Muscle of back (tissue), 3 donors: ENCODE measurements at regions not wholly inside any gene's neighbourhood (a gene's known extent, or its start where the extent isn't known, plus 50 kb on each side); places are given as distances from the start of the nearest gene placed in this dataset.

Experiments
- DNase-seq, 3 donors: peaks; one replicate each; pipeline versions ENCODE4 v3.0.0 to v3.0.0-alpha.2; 2013

DNA sequence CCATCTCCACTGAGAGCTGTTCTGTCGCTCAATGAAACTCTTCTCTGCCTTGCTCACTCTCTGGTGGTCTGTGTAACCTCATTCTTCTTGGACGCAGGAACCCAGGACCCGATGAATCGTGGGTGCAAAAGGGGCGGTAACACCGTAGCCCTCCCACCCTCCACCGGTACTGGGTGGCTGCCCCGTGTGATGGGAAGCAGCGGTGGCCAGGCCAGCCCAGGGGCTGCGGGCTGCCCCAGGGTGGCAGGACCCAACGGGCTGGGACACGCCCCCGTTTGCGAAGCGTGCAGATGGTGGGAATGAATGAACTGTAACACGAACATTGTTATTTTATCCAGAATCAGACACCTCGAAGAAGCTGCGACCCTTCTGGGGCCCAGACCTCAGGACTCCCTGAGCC lies 92.3 kb upstream of the BACE2 start:
- no peak for DNase-seq

DNA sequence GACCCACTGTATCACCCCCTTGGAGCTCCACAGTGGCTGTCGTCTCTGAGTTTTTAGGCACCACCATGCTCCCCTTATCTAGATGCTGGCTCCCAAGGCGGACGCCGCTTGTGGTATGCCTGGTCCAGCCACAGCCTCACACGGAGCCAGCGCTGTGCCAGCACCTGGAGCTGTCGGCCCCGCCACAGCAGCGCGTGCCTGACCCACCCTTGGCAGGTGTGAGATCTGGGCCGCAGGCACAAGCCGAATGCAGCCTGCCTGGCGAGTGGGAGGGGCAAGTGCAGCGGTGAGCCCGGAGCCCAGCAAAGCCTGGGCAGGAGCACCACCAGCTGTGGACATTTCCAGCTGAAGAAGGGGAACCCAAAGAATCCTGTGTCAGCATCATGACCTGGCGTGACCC lies 91.9 kb upstream of the BACE2 start:
- no peak for DNase-seq

DNA sequence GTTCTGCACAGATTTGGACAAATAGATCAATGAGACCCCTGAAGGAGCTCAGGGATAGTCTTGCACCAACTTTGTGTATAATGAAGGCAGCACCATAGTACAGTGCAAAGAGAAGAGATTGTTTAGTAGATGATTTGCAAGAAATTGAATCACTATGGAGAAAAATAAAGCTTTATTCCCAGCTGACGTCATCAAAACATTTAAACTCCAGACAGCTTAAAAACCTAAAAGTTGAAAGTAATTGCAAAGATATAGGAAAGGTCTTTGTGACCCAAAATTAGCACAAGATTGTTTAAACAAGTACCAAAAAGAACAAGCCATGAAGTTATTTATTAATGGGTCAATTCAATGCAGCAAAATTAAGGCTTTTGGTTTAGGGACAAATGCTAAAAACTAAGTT lies 88.8 kb upstream of the BACE2 start:
- no peak for DNase-seq

- DNase-seq = no peak
Measured at GRCh38 chr21:41080485-41081121, 87.4 kb upstream of the BACE2 start.

DNA sequence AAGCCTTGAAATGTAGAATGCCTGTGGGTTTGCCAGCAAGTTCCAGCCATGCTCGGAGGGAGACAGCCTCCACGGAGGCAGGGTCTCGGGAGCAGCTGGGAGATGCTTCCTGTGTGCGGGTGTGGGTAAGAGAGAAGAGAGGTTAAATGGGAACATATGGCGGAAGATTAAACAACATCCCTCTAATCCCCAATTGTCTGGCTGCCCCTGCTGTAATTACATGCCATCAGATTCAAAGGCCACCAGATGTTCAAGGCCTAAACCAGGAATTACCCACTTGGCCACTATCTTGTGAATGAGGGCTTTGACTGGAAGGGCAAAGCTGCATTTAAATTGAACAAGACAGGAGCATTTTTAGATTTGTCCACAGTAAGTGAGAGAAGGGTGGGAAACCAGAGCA lies 81.4 kb upstream of the BACE2 start:
- DNase-seq = peak in 1 of 3 donors; percentile 66

DNA sequence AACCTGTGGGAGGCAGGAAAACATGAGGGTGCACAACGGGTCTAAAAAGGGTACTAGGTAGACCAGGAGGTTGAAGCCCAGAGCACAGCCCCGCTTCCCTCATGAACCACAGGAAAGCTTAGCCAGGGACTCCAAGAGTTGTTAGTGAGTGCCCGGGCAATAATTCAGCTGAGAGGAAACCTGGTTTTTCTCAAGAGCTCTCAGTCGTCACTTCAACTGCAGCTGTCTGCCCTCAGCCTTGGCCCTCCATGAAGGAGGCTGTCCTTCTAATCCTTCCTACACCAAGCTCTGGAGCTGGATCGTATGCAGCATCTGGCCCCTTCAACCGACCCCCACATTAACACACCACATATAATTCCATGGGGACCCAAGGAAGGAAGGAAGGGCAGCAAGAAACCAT lies 77.0 kb upstream of the BACE2 start:
- peak in 1 of 3 donors; percentile 40 for DNase-seq

- DNase-seq = peak in 1 of 3 donors; percentile 54
Measured at GRCh38 chr21:41091616-41092015, 76.3 kb upstream of the BACE2 start.

DNA sequence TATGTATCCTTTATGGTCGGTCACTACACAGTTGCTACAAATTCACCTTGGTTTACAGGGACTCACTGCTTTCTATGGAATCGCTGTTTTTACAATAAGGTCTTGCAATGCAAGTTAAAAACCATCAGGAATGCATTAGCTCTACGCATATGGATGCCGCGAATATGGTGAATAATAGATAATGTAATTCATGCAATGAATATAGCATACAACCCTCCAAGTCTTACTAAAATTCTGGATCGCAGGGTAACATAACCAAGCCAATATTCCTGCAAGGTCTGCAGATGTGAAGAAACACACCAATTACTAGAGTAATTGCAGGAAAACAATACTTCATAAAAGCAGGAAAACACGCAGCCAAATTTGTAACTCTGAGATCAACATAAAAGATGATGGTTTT lies 75.6 kb upstream of the BACE2 start:
- peak in 1 of 3 donors; percentile 55 for DNase-seq

- peak in 1 of 3 donors; percentile 58 for DNase-seq
Measured at GRCh38 chr21:41095983-41096382, 72.0 kb upstream of the BACE2 start.

DNA sequence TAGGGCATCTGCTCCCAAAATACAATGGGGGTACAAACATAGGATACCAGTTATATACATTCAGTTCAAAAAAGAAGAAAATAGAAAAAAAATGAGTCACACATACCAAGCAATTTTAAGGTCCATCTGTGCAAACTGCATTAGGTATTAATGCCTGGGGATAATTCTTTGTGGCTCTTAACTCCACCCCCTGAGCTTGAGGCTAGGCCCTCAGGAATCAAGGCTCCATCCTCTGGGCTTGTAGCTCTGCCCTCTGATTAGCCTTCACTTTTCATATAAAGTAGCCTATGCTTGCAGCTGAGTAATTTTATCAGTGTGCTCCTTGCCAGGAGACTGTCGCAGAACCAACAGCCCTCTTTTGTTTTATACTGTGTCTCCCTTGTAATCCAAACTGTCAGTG lies 69.9 kb upstream of the BACE2 start:
- no peak for DNase-seq

DNA sequence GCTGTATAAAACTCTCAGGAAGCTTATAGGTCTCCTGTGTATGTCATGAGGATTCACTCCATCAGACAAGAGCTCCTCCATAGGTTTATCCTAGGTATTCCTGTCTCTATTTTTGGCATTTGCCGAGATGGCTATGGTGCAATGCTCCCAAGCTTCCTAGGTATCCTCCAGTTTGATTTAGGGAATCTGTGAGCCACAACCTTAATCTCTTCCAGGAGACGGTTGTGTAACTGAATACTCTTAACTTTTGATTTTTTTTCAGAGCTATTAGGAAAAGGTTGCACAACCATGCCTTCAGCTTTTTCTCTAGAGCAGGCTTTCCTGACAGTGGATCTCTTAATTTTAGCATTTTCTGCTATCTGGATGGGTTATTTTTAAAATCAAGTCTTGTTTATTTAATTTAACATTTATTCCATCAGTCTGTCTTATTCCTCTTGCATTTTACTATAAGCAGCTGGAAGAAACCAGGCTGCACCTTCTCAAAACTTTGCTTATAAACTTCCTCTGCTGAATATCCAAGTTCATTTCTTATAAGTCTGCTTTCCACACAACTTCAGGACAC lies 69.4 kb upstream of the BACE2 start:
- DNase-seq = no peak

- no peak for DNase-seq
Measured at GRCh38 chr21:41100826-41101550, 67.0 kb upstream of the BACE2 start.

GRCh38 chr21:41102281-41102680 lies 65.7 kb upstream of the BACE2 start:
- DNase-seq = peak in 1 of 3 donors; percentile 37

DNA sequence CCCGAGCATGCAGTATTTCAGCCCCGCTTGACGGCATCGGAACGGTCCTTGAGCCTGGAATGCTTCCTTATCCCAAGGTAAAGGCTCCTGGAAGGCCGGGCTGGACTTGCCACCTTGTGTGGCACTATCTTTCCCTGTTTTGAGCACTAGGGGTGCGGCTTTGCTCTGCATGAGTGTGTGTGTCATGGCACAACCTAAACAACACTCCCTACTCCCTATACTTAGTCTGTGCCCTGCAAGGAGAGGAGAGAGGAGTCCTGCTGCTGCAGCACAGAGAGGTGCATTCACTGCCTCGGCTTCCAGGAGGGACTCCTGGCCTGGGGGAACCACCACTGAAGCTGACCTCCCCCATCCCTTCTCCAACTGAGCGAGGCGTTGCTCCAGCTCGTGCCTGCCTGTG lies 60.4 kb upstream of the BACE2 start:
- no peak for DNase-seq

GRCh38 chr21:41108668-41109585 lies 59.0 kb upstream of the BACE2 start:
- no peak for DNase-seq

DNA sequence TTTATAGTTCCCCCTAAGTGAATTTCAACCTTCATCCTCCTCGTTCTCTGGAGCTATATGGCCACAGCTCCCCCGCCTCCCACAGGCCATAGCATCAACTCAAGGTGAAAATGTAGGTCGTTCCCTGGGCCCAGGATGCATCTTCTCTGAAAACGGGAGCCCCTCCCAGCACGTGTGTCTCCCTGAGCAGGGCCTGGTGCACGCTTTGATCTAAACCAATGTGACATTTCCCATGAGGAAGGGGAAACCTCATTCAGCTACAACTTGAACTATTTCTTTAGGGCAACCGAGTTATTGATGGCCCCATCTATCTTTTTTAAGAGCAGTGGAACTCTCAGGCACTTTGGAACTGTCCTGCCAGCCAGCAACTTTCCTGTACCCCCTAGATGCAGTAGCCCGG lies 57.8 kb upstream of the BACE2 start:
- no peak for DNase-seq

GRCh38 chr21:41110664-41111063 lies 57.3 kb upstream of the BACE2 start:
- DNase-seq = no peak

DNA sequence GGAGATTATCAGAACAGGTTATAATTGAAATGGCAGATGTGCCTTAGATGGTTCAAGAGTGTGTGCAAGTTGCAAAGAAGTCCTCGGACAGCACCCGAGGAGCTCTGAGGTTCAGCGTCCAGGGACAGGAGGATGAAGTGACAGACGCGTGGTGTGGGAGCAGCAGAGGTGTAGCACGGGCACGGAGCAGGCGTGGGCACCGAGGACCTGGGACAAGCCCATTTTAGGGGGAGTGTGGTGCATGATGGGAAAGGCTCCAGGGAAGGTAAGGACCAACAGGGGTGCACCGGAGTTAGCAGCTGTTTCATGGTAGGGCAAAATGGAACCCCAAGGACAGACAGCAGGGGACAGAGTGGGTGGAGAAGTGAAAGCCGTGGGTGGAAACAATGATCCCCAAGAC lies 56.3 kb upstream of the BACE2 start:
- no peak for DNase-seq

DNA sequence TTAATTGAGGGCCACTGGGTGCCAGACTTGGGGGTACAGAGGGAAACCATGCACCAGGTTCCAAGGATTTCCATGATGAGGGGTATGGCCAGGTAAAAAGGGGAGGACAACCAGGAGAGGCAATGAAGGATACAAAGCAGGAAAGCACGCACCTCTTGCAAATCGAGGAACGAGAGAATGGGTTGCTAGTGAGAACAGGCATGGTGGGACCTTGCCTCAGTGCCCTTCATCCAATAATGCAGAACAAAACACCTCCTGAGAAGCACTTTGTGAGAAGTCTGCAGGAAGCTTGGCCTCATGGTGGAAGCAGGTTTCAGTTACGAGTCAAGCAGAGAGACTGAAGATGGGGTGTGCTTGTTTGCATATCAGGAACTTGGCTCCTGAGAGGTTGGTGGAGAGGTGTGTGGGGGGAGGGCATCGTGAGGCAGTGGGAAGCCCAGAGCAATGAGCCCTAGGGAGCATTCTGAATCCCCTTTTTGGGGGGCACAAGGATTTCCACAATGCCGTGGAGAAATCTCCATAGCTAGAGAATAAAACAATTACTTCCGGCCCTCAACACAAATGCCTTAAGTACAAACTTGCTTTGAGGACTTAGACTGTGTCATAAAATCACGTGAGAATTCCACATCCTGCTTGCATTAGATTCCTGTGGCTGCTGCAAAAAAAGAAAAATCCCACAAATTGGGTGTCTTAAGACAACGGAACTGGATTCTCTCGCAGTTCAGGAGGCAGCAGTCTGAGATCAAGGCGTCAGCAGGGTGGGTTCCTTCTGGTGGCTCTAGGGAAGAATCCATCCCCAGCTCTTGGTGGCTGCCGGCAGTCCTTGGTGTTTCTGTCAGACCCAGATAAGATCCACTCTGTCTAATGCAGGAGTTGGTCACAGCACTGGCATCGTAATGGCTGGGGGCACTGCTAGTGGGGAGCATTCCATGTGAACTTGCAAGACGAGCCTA lies 54.9 kb upstream of the BACE2 start:
- DNase-seq = peak in 2 of 3 donors; percentile 72 to 95

- no peak for DNase-seq
Measured at GRCh38 chr21:41115851-41116250, 52.1 kb upstream of the BACE2 start.
